Prostate gland (tissue), 2 donors: ENCODE measurements at regions not wholly inside any gene's neighbourhood (a gene's known extent, or its start where the extent isn't known, plus 50 kb on each side); places are given as distances from the start of the nearest gene placed in this dataset.

Source experiments
- CTCF ChIP-seq, 4 experiments: fragments of 200-600 bp in 2 of 4; fragments of 450-650 bp in 2 of 4; sonication (generic) in 2 of 4; IDR thresholded peaks; 1 replicate in 3 of 4; 2 replicates in 1 of 4; pipeline ENCODE4 v1.5.1; 2016 to 2019; ENCODE audit warnings: antibody characterized with exemption in 4 of 4, mild to moderate bottlenecking in 2 of 4, moderate library complexity in 2 of 4
- POLR2AphosphoS5 ChIP-seq: sonication (generic); formaldehyde crosslinking; IDR thresholded peaks from one replicate; pipeline ENCODE4 v1.6.1; 2017; ENCODE audit warnings: antibody characterized with exemption

GRCh38 chr5:124843596-124843899 lies 97.1 kb upstream of the ZNF608 start:
- no peak for TF ChIP-seq CTCF (IDR thresholded peaks at IDR 0.05)
- TF ChIP-seq POLR2AphosphoS5, result no peak
